Peyer's patch (tissue), 4 donors: ENCODE measurements at regions not wholly inside any gene's neighbourhood (a gene's known extent, or its start where the extent isn't known, plus 50 kb on each side); places are given as distances from the start of the nearest gene placed in this dataset.

ENCODE experiments used
- DNase-seq, 3 donors: peaks; one replicate each; pipeline ENCODE4 v3.0.0-alpha.2; 2017 to 2019
- H3K27ac ChIP-seq, 4 donors: fragments of 200-600 bp; sonication (generic); one replicate each; pipeline ENCODE4 v1.5.1; 2016 to 2019
- H3K27me3 ChIP-seq, 2 donors: fragments of 200-600 bp; sonication (generic); one replicate each; pipeline ENCODE4 v1.5.1; 2019
- H3K36me3 ChIP-seq, 3 donors: fragments of 200-600 bp; sonication (generic); one replicate each; pipeline ENCODE4 v1.5.1; 2016 to 2019
- H3K4me1 ChIP-seq, 4 donors: fragments of 200-600 bp; sonication (generic); one replicate each; pipeline ENCODE4 v1.5.1; 2016 to 2019
- H3K4me3 ChIP-seq, 4 donors: fragments of 200-600 bp; sonication (generic); 1 replicate in 3 of 4; 2 replicates in 1 of 4; pipeline ENCODE4 v1.5.1; 2016 to 2019; ENCODE audit warnings: mild to moderate bottlenecking in 1 of 4
- H3K9me3 ChIP-seq, 4 donors: fragments of 200-600 bp; sonication (generic); one replicate each; pipeline ENCODE4 v1.5.1; 2016 to 2019; ENCODE audit warnings: mild to moderate bottlenecking in 1 of 4
- POLR2A ChIP-seq, 2 donors: fragments of 450-650 bp; IDR thresholded peaks; one replicate each; pipeline ENCODE4 v1.5.1; 2017; ENCODE audit warnings: antibody characterized with exemption in 2 of 2, mild to moderate bottlenecking in 2 of 2, moderate library complexity in 2 of 2
- TF ChIP-seq, protein P1 (sequence below), 6 experiments: fragments of 450-650 bp in 4 of 6; fragments of 200-600 bp in 2 of 6; sonication (generic) in 1 of 6; IDR thresholded peaks; one replicate each; pipeline ENCODE4 v1.5.1; 2017 to 2019; ENCODE audit warnings: antibody characterized with exemption in 6 of 6, mild to moderate bottlenecking in 3 of 6, moderate library complexity in 1 of 6

DNA sequence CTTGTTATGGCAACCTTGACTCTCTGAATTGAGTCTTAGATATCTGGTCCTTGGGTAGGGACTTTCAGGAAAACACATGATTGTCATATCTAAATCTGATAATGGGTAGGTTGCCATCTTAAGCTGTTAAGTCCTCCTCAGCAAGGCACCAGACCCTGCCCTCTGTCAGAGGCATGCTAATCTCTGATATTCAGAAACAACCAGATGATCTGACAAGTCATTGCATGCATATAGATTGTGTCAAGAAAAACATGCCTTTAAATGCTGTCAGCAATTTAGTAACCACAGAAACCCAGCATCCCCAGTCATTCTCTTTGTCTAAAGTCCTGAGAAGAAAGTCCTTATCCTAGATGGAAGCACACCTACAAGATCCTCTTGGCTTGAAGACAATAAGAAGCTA, 149.1 kb downstream of the EDN1 start:
- no peaks in the 10 kb centered on the region for H3K9me3 ChIP-seq
- H3K4me1 ChIP-seq = no peaks in the 10 kb centered on the region
- TF ChIP-seq, protein P1, sequence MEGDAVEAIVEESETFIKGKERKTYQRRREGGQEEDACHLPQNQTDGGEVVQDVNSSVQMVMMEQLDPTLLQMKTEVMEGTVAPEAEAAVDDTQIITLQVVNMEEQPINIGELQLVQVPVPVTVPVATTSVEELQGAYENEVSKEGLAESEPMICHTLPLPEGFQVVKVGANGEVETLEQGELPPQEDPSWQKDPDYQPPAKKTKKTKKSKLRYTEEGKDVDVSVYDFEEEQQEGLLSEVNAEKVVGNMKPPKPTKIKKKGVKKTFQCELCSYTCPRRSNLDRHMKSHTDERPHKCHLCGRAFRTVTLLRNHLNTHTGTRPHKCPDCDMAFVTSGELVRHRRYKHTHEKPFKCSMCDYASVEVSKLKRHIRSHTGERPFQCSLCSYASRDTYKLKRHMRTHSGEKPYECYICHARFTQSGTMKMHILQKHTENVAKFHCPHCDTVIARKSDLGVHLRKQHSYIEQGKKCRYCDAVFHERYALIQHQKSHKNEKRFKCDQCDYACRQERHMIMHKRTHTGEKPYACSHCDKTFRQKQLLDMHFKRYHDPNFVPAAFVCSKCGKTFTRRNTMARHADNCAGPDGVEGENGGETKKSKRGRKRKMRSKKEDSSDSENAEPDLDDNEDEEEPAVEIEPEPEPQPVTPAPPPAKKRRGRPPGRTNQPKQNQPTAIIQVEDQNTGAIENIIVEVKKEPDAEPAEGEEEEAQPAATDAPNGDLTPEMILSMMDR (IDR thresholded peaks at IDR 0.05) = no peak
- no peak for TF ChIP-seq POLR2A (IDR thresholded peaks at IDR 0.05)
- no peak for DNase-seq
- no peak overlapping the region for H3K4me3 ChIP-seq
- H3K27me3 ChIP-seq = no peaks in the 10 kb centered on the region
- no peak overlapping the region for H3K27ac ChIP-seq
- H3K36me3 ChIP-seq = no peaks in the 10 kb centered on the region

DNA sequence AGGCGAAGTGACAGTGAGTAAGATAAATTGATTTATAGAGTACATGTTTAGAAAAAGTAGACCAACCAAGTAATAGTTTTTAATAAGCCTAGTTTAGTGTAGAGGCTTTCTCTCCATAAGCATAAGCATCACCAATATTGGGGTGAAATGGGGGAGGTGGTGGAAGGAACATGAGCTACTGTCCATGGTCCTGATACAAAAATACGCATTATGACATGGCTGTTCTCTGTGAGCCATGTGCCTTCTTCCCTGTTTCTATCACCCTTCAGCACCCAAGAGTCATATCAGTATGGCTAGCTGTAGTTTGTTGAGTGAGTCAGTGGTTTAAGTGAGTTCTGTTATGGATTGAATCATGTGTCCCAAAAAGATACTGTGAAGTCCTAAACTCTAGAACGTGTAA, 150.8 kb downstream of the EDN1 start:
- Histone ChIP-seq H3K4me3 (no peak overlapping the region), H3K27ac (no peak overlapping the region), H3K4me1 (no peaks in the 10 kb centered on the region), H3K36me3 (no peaks in the 10 kb centered on the region), H3K9me3 (no peaks in the 10 kb centered on the region), H3K27me3 (no peaks in the 10 kb centered on the region)
- TF ChIP-seq, protein P1 (IDR thresholded peaks at IDR 0.05) = no peak
- no peak for TF ChIP-seq POLR2A (IDR thresholded peaks at IDR 0.05)
- DNase-seq = no peak

DNA sequence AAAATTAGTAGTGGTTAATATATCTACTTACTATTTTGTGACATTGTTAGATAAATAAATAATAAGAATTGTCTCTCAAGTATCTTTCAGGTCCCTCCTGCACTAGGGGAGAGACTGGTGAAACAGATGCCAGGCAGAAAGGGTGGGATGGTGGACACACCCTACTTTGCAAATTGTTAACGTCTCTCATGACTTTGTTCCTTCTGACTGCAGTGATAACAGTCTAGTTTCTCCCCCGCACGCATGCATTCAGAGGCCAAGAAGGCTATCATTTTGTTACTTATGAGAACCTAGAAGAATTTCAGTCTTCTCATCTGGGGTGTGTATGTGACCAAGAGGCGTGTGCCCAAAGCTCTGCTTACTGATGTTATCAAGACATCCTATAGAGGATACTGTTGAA, 152.3 kb downstream of the EDN1 start:
- DNase-seq = no peak
- Histone ChIP-seq H3K4me1 (no peaks in the 10 kb centered on the region), H3K9me3 (no peaks in the 10 kb centered on the region), H3K27ac (no peak overlapping the region), H3K36me3 (no peaks in the 10 kb centered on the region), H3K4me3 (no peak overlapping the region), H3K27me3 (no peaks in the 10 kb centered on the region)
- TF ChIP-seq, protein P1 (IDR thresholded peaks at IDR 0.05) = no peak
- TF ChIP-seq POLR2A (IDR thresholded peaks at IDR 0.05) = no peak

DNA sequence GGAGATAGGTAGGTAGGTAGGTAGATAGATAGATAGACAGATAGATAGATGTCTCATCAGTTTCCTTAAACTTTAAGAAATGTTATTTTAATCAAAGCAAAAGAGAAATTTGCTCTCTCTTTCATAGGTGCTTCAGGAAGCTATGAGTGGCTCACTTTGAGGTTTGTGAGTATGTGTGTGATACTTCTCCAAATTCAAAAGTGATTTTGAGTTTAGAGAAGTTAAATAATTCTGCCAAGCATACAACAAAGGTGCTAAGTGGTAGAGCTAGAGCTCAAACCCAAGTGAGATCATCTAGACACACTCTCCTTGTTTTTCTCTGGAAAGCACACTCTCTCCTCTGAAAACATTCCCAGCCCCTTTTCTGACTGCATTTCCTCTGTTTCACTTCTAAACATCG, 156.2 kb downstream of the EDN1 start:
- Histone ChIP-seq H3K4me3 (no peak overlapping the region), H3K9me3 (no peaks in the 10 kb centered on the region), H3K36me3 (no peaks in the 10 kb centered on the region), H3K27ac (no peak overlapping the region), H3K4me1 (no peaks in the 10 kb centered on the region), H3K27me3 (no peaks in the 10 kb centered on the region)
- DNase-seq = no peak
- no peak for TF ChIP-seq POLR2A (IDR thresholded peaks at IDR 0.05)
- TF ChIP-seq, protein P1 (IDR thresholded peaks at IDR 0.05) = no peak

DNA sequence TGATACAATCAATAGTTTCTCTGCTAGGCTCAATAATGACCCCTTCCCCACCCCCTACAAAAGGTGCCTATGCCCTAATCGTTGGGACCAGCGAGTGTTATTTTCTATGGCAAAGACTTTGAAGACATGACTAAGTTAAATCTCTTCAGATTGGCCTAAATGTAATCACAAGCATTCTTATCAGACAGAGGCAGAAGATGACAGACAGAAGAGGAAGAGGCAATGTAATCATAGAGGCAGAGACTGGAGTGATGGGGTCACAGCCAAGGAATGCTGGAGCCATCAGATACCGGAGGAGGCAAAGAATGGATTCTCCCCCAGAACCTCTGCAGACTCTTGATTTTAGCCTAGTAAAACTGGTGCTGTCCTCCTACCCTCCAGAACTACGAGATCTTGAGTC, 159.3 kb downstream of the EDN1 start:
- no peaks in the 10 kb centered on the region for H3K27me3 ChIP-seq
- no peak for TF ChIP-seq POLR2A (IDR thresholded peaks at IDR 0.05)
- TF ChIP-seq, protein P1 (IDR thresholded peaks at IDR 0.05) = no peak
- H3K4me3 ChIP-seq = no peak overlapping the region
- no peaks in the 10 kb centered on the region for H3K36me3 ChIP-seq
- no peak overlapping the region for H3K27ac ChIP-seq
- H3K9me3 ChIP-seq = peaks cover 0 to 4% (median 0%) of the 10 kb centered on the region in 4 donors
- H3K4me1 ChIP-seq = no peaks in the 10 kb centered on the region
- DNase-seq = no peak

DNA sequence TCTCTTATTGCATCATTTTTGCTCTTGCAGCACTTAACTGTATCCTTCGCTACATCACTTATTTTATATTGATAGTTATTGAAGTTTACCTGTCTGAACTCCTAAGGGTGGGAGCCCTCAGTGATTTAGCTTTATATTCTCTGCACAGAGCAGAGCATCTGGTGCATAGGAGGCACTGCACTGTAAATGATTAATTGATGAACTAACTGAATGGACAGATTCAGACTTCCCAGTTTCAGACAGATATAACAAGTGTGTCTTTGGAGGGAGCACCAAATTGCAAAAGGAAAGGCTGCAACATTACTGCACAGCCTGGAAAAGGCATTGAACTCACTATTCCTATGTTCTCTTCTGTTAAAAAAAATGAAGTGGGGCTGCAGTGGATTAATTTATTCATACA, 160.3 kb downstream of the EDN1 start:
- H3K9me3 ChIP-seq = peaks cover 0 to 5% (median 0%) of the 10 kb centered on the region in 4 donors
- H3K27ac ChIP-seq = no peak overlapping the region
- H3K4me1 ChIP-seq = no peaks in the 10 kb centered on the region
- TF ChIP-seq, protein P1 (IDR thresholded peaks at IDR 0.05) = no peak
- TF ChIP-seq POLR2A (IDR thresholded peaks at IDR 0.05) = no peak
- no peak overlapping the region for H3K4me3 ChIP-seq
- H3K36me3 ChIP-seq = no peaks in the 10 kb centered on the region
- no peaks in the 10 kb centered on the region for H3K27me3 ChIP-seq
- no peak for DNase-seq
